ENCODE measurements at regions not wholly inside any gene's neighbourhood (a gene's known extent, or its start where the extent isn't known, plus 50 kb on each side); places are given as distances from the start of the nearest gene placed in this dataset.

- TF ChIP-seq, protein P1, sequence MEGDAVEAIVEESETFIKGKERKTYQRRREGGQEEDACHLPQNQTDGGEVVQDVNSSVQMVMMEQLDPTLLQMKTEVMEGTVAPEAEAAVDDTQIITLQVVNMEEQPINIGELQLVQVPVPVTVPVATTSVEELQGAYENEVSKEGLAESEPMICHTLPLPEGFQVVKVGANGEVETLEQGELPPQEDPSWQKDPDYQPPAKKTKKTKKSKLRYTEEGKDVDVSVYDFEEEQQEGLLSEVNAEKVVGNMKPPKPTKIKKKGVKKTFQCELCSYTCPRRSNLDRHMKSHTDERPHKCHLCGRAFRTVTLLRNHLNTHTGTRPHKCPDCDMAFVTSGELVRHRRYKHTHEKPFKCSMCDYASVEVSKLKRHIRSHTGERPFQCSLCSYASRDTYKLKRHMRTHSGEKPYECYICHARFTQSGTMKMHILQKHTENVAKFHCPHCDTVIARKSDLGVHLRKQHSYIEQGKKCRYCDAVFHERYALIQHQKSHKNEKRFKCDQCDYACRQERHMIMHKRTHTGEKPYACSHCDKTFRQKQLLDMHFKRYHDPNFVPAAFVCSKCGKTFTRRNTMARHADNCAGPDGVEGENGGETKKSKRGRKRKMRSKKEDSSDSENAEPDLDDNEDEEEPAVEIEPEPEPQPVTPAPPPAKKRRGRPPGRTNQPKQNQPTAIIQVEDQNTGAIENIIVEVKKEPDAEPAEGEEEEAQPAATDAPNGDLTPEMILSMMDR (IDR thresholded peaks at IDR 0.05; ENCODE audit: low read depth, low read length, poor library complexity, severe bottlenecking): no peak
- no peak for TF ChIP-seq EZH2phosphoT487 (IDR thresholded peaks at IDR 0.05; ENCODE audit: borderline replicate concordance, low read length)
Observed at GRCh38 chr1:220375715-220376114, 103.5 kb upstream of the RAB3GAP2 start.

Data from DOHH2 (cell line).